HT1080 (cell line): ENCODE measurements at regions not wholly inside any gene's neighbourhood (a gene's known extent, or its start where the extent isn't known, plus 50 kb on each side); places are given as distances from the start of the nearest gene placed in this dataset.

ENCODE experiments used
- DNase-seq: peaks from one replicate; pipeline ENCODE4 v3.0.0-alpha.2; 2015; ENCODE audit warnings: low read depth

- DNase-seq = peak; percentile 77
Measured at GRCh38 chr10:118501637-118502440, 93.6 kb downstream of the PRLHR start.

GRCh38 chr10:118501171-118501570 is 94.3 kb downstream of the PRLHR start:
- DNase-seq = no peak

GRCh38 chr10:118500477-118501104 is 94.9 kb downstream of the PRLHR start:
- no peak for DNase-seq

- no peak for DNase-seq
Measured at GRCh38 chr10:118499186-118499585, 96.3 kb downstream of the PRLHR start.

GRCh38 chr10:118498623-118499022 is 96.8 kb downstream of the PRLHR start:
- DNase-seq = no peak

- DNase-seq = no peak
Measured at GRCh38 chr10:118497227-118497626, 98.2 kb downstream of the PRLHR start.

GRCh38 chr10:118496525-118496924 is 98.9 kb downstream of the PRLHR start:
- no peak for DNase-seq

- peak; percentile 16 for DNase-seq
Measured at GRCh38 chr10:118495499-118495898, 99.9 kb downstream of the PRLHR start.

GRCh38 chr10:118491055-118491454 is 104.4 kb downstream of the PRLHR start:
- no peak for DNase-seq

GRCh38 chr10:118488710-118489497 is 106.5 kb downstream of the PRLHR start:
- DNase-seq = peak; percentile 44

GRCh38 chr10:118485641-118486040 is 109.8 kb downstream of the PRLHR start:
- DNase-seq = no peak

- no peak for DNase-seq
Measured at GRCh38 chr10:118484152-118484871, 111.1 kb downstream of the PRLHR start.

GRCh38 chr10:118483496-118483895 is 112.0 kb downstream of the PRLHR start:
- no peak for DNase-seq

GRCh38 chr10:118482393-118483331 is 112.8 kb downstream of the PRLHR start:
- no peak for DNase-seq

GRCh38 chr10:118481871-118482270 is 113.6 kb downstream of the PRLHR start:
- no peak for DNase-seq

- DNase-seq = no peak
Measured at GRCh38 chr10:118475214-118475613, 120.2 kb downstream of the PRLHR start.

- DNase-seq = no peak
Measured at GRCh38 chr10:118474111-118474510, 121.3 kb downstream of the PRLHR start.

GRCh38 chr10:118473305-118473960 is 122.0 kb downstream of the PRLHR start:
- DNase-seq = no peak

- peak; percentile 43 for DNase-seq
Measured at GRCh38 chr10:118472415-118473304, 122.8 kb downstream of the PRLHR start.
